Choroid plexus epithelial cell (primary cell): ENCODE measurements at regions not wholly inside any gene's neighbourhood (a gene's known extent, or its start where the extent isn't known, plus 50 kb on each side); places are given as distances from the start of the nearest gene placed in this dataset.
"Not testable (repeated sequence)": the region's sequence is repeated elsewhere in the genome, so short reads cannot be mapped to it uniquely, and the experiment has no call there.

Experiments used
- DNase-seq: peaks from one replicate; pipeline ENCODE4 v3.0.0-alpha.2; 2010; ENCODE audit warnings: low read depth
- H3K4me3 ChIP-seq: 2 replicates; pipeline ENCODE4 v1.5.1; 2011; ENCODE audit warnings: low read depth, mild to moderate bottlenecking, control low read depth, low read length, moderate library complexity
- CTCF ChIP-seq: conservative IDR thresholded peaks from 2 replicates; pipeline ENCODE4 v1.5.1; 2011; ENCODE audit warnings: low read depth, mild to moderate bottlenecking, control low read depth, inconsistent platforms, low read length, moderate library complexity

GRCh38 chr7:145474009-145474686 is 638.3 kb upstream of the TPK1 start:
- DNase-seq, result peak; percentile 31
- H3K4me3 ChIP-seq, result no peak overlapping the region
- no peak for TF ChIP-seq CTCF

GRCh38 chr7:145471883-145472282 is 636.0 kb upstream of the TPK1 start:
- H3K4me3 ChIP-seq, result no peak overlapping the region
- no peak for TF ChIP-seq CTCF

GRCh38 chr7:145464287-145464686 is 628.4 kb upstream of the TPK1 start:
- TF ChIP-seq CTCF, result no peak

More at GRCh38 chr7:145471883-145472282, 636.0 kb upstream of the TPK1 start:
- no peak for DNase-seq

GRCh38 chr7:145462463-145462862 is 626.6 kb upstream of the TPK1 start:
- no peak for DNase-seq
- H3K4me3 ChIP-seq, result no peak overlapping the region
- no peak for TF ChIP-seq CTCF

More at GRCh38 chr7:145464287-145464686, 628.4 kb upstream of the TPK1 start:
- H3K4me3 ChIP-seq, result no peak overlapping the region
- no peak for DNase-seq

- no peak overlapping the region for H3K4me3 ChIP-seq
- no peak for DNase-seq
- TF ChIP-seq CTCF, result no peak
Measured at GRCh38 chr7:145434811-145435210, 599.0 kb upstream of the TPK1 start.

GRCh38 chr7:145431834-145432233 is 596.0 kb upstream of the TPK1 start:
- no peak for DNase-seq
- no peak for TF ChIP-seq CTCF
- H3K4me3 ChIP-seq, result no peak overlapping the region

- H3K4me3 ChIP-seq, DNase-seq: not testable (repeated sequence)
Measured at GRCh38 chr7:145418481-145418880, 582.6 kb upstream of the TPK1 start.
